IMR-90 (cell line): ENCODE measurements at regions not wholly inside any gene's neighbourhood (a gene's known extent, or its start where the extent isn't known, plus 50 kb on each side); places are given as distances from the start of the nearest gene placed in this dataset.

Experiments
- ATAC-seq: fragments of 200-7000 bp; cut with Tn5 transposase; 2 replicates; pipeline ENCODE4 v1.9.1; 2020; ENCODE audit warnings: low read depth, mild to moderate bottlenecking, moderate library complexity
- BruUV-seq: library from RNA; stranded (reverse); fragments of 400-500 nt; replicated peaks from 2 replicates; lab custom pipeline; 2021; lab: Mats Ljungman, UMichigan
- CTCF ChIA-PET: fragments of 300-600 bp; formaldehyde crosslinking; extraction: SDS; loops from one replicate; lab custom pipeline; 2021; ENCODE audit warnings: antibody characterized with exemption; lab: Yijun Ruan, JAX
- POLR2A ChIA-PET: fragments of 300-600 bp; sonication (Branson Sonifier 250); formaldehyde crosslinking; loops from one replicate; lab custom pipeline; 2022; ENCODE audit warnings: antibody characterized with exemption; ENCODE audit not compliant: unreplicated experiment; lab: Charles Lee
- DNase-seq: peaks from one replicate; pipeline ENCODE4 v3.0.0; 2013
- H2AFZ ChIP-seq: replicated peaks from 2 replicates; pipeline ENCODE3; 2013; ENCODE audit warnings: low read length, mild to moderate bottlenecking; ENCODE audit not compliant: poor library complexity
- H2AK5ac ChIP-seq: 2 replicates; pipeline ENCODE4 v1.6.1; 2013; ENCODE audit warnings: low read depth, low read length, inconsistent platforms
- H2AK9ac ChIP-seq: replicated peaks from 2 replicates; pipeline ENCODE3; 2013; ENCODE audit warnings: mild to moderate bottlenecking, low read depth, low read length, moderate library complexity; ENCODE audit not compliant: poor library complexity
- H2BK120ac ChIP-seq: 2 replicates; pipeline ENCODE4 v1.6.1; 2013; ENCODE audit warnings: low read depth, low read length, inconsistent platforms
- H2BK15ac ChIP-seq: 3 replicates; pipeline ENCODE4 v1.6.1; 2013; ENCODE audit warnings: low read depth, low read length, inconsistent platforms
- H2BK20ac ChIP-seq: 2 replicates; pipeline ENCODE4 v1.6.1; 2013; ENCODE audit warnings: low read depth, mild to moderate bottlenecking, inconsistent platforms, low read length, moderate library complexity
- H2BK5ac ChIP-seq: 2 replicates; pipeline ENCODE4 v1.6.1; 2013; ENCODE audit warnings: mild to moderate bottlenecking, low read depth, low read length, inconsistent platforms; ENCODE audit not compliant: poor library complexity, severe bottlenecking
- H3K14ac ChIP-seq: replicated peaks from 2 replicates; pipeline ENCODE4 v1.6.1; 2013; ENCODE audit warnings: low read depth, low read length, inconsistent platforms
- H3K18ac ChIP-seq: 2 replicates; pipeline ENCODE4 v1.6.1; 2013; ENCODE audit warnings: low read depth, low read length, control low read depth
- H3K23ac ChIP-seq: 2 replicates; pipeline ENCODE4 v1.6.1; 2013; ENCODE audit warnings: low read depth, low read length, inconsistent platforms
- H3K27ac ChIP-seq: 2 replicates; pipeline ENCODE4 v1.5.1; 2013; ENCODE audit warnings: mild to moderate bottlenecking, control low read depth, low read length; ENCODE audit not compliant: insufficient read depth
- H3K27me3 ChIP-seq: 2 replicates; pipeline ENCODE4 v1.6.1; 2013; ENCODE audit warnings: low read length; ENCODE audit not compliant: control insufficient read depth, insufficient read depth
- H3K36me3 ChIP-seq: 2 replicates; pipeline ENCODE4 v1.6.1; 2013; ENCODE audit warnings: low read length, mixed read lengths; ENCODE audit not compliant: control insufficient read depth, insufficient read depth
- H3K4ac ChIP-seq: 2 replicates; pipeline ENCODE4 v1.6.1; 2013; ENCODE audit warnings: low read depth, low read length, inconsistent platforms
- H3K4me1 ChIP-seq: 2 replicates; pipeline ENCODE4 v1.6.1; 2013; ENCODE audit warnings: low read length, mixed read lengths; ENCODE audit not compliant: control insufficient read depth, insufficient read depth
- H3K4me2 ChIP-seq: 2 replicates; pipeline ENCODE4 v1.6.1; 2013; ENCODE audit warnings: low read depth, mild to moderate bottlenecking, control low read depth, low read length, moderate library complexity
- H3K4me3 ChIP-seq: 2 replicates; pipeline ENCODE4 v1.5.1; 2013; ENCODE audit warnings: low read depth, mild to moderate bottlenecking, control low read depth, low read length, moderate library complexity; ENCODE audit not compliant: insufficient read depth
- H3K56ac ChIP-seq: 2 replicates; pipeline ENCODE4 v1.6.1; 2013; ENCODE audit warnings: low read length, inconsistent platforms; ENCODE audit not compliant: insufficient read depth; ENCODE audit errors: extremely low read depth
- H3K79me1 ChIP-seq, 2 experiments: 2 replicates each; pipeline ENCODE4 v1.6.1; 2013; ENCODE audit warnings: low read length in 2 of 2, inconsistent platforms in 1 of 2, low read depth in 1 of 2
- H3K9ac ChIP-seq: 2 replicates; pipeline ENCODE4 v1.6.1; 2013; ENCODE audit warnings: low read depth, low read length, control low read depth
- H3K9me1 ChIP-seq: 2 replicates; pipeline ENCODE4 v1.6.1; 2013; ENCODE audit warnings: low read length, inconsistent platforms; ENCODE audit not compliant: insufficient read depth
- H3K9me3 ChIP-seq: 2 replicates; pipeline ENCODE4 v1.6.1; 2013; ENCODE audit warnings: low read length; ENCODE audit not compliant: control insufficient read depth, insufficient read depth
- H4K20me1 ChIP-seq: 2 replicates; pipeline ENCODE4 v1.6.1; 2013; ENCODE audit warnings: low read length, inconsistent platforms; ENCODE audit not compliant: insufficient read depth
- H4K5ac ChIP-seq: 2 replicates; pipeline ENCODE4 v1.6.1; 2013; ENCODE audit warnings: mild to moderate bottlenecking, low read depth, low read length, control low read depth
- H4K8ac ChIP-seq, 2 experiments: 2 replicates each; pipeline ENCODE4 v1.6.1; 2013; ENCODE audit warnings: low read depth in 2 of 2, low read length in 2 of 2, control low read depth in 1 of 2, inconsistent platforms in 1 of 2
- H4K91ac ChIP-seq: 2 replicates; pipeline ENCODE4 v1.6.1; 2013; ENCODE audit warnings: low read depth, low read length, inconsistent platforms; ENCODE audit not compliant: insufficient read depth
- CEBPB ChIP-seq: IDR thresholded peaks from 2 replicates; pipeline ENCODE4 v1.6.1; 2012; ENCODE audit warnings: low read depth, low read length, improper control_type of control experiment
- CHD1 ChIP-seq: IDR thresholded peaks from 2 replicates; pipeline ENCODE4 v1.6.1; 2012; ENCODE audit warnings: low read depth, low read length, improper control_type of control experiment
- CTCF ChIP-seq: conservative IDR thresholded peaks from 2 replicates; pipeline ENCODE4 v1.5.1; 2012; ENCODE audit warnings: mild to moderate bottlenecking, low read depth, low read length, improper control_type of control experiment
- ELK1 ChIP-seq: fragments of 150-350 bp; IDR thresholded peaks from 2 replicates; pipeline ENCODE4 v1.6.1; 2016; ENCODE audit warnings: low read depth, mild to moderate bottlenecking, low read length, moderate library complexity, borderline replicate concordance
- FOS ChIP-seq: fragments of 150-350 bp; IDR thresholded peaks from 2 replicates; pipeline ENCODE4 v1.6.1; 2016; ENCODE audit warnings: low read depth, low read length
- MAFK ChIP-seq: IDR thresholded peaks from 2 replicates; pipeline ENCODE4 v1.6.1; 2012; ENCODE audit warnings: low read depth, low read length, improper control_type of control experiment
- MAZ ChIP-seq: IDR thresholded peaks from 2 replicates; pipeline ENCODE4 v1.6.1; 2012; ENCODE audit warnings: low read depth, mild to moderate bottlenecking, low read length, improper control_type of control experiment, moderate library complexity, borderline replicate concordance
- MXI1 ChIP-seq: IDR thresholded peaks from 2 replicates; pipeline ENCODE4 v1.6.1; 2012; ENCODE audit warnings: low read depth, mild to moderate bottlenecking, low read length, moderate library complexity, borderline replicate concordance
- NFE2L2 ChIP-seq: fragments of 150-350 bp; IDR thresholded peaks from 2 replicates; pipeline ENCODE4 v1.6.1; 2016; ENCODE audit warnings: low read depth, mild to moderate bottlenecking, low read length
- POLR2A ChIP-seq: IDR thresholded peaks from 2 replicates; pipeline ENCODE4 v1.6.1; 2012; ENCODE audit warnings: mild to moderate bottlenecking, low read depth, low read length
- RAD21 ChIP-seq: IDR thresholded peaks from 2 replicates; pipeline ENCODE4 v1.6.1; 2012; ENCODE audit warnings: low read length, improper control_type of control experiment
- RCOR1 ChIP-seq: IDR thresholded peaks from 2 replicates; pipeline ENCODE4 v1.6.1; 2012; ENCODE audit warnings: mild to moderate bottlenecking, low read length, improper control_type of control experiment; ENCODE audit not compliant: insufficient replicate concordance
- SMC3 ChIP-seq: fragments of 150-350 bp; IDR thresholded peaks from 2 replicates; pipeline ENCODE4 v1.6.1; 2016; ENCODE audit warnings: low read depth, mild to moderate bottlenecking, antibody characterized with exemption, low read length, moderate library complexity
- WGBS, 2 experiments: methylation state at CpG; one replicate each; pipeline versions ENCODE4 v1.1.5 to v1.1.7; 2013; ENCODE audit warnings: missing lambda C conversion rate in 2 of 2; ENCODE audit not compliant: insufficient read length in 1 of 2; ENCODE audit errors: extremely low coverage in 2 of 2; 5-methylcytosine and 5-hydroxymethylcytosine counted together
- dilution Hi-C: fragments of 300-500 bp; cut with HindIII; formaldehyde crosslinking; loops from one replicate; pipeline ENCODE4 v1.14.3; 2018; ENCODE audit warnings: low sequenced_read_pairs; ENCODE audit not compliant: unreplicated experiment
- in situ Hi-C: fragments of 300-500 bp; cut with MboI; formaldehyde crosslinking; loops from 3 replicates; pipeline ENCODE4 v1.14.3; 2019; ENCODE audit warnings: low sequenced_read_pairs, inconsistent platforms, mixed read lengths
- intact Hi-C: fragments of 100-400 bp; cut with micrococcal nuclease; formaldehyde crosslinking; loops from 2 replicates; pipeline ENCODE4 v1.10.0; 2022

- Histone ChIP-seq H3K9ac (no peak overlapping the region), H2AFZ (no peak overlapping the region), H3K4me2 (no peak overlapping the region), H4K5ac (no peak overlapping the region), H3K4ac (no peak overlapping the region), H2BK20ac (no peak overlapping the region), H2BK120ac (no peak overlapping the region), H3K9me1 (no peaks in the 10 kb centered on the region), H3K4me1 (no peaks in the 10 kb centered on the region), H3K23ac (no peak overlapping the region), H2AK9ac (no peak overlapping the region), H3K9me3 (peaks cover 20% of the 10 kb centered on the region; the same call in 1 of the 2 replicates), H2BK15ac (no peak overlapping the region), H3K27ac (no peak overlapping the region), H3K36me3 (no peaks in the 10 kb centered on the region), H4K20me1 (no peaks in the 10 kb centered on the region), H3K27me3 (no peaks in the 10 kb centered on the region), H4K8ac (no peak overlapping the region), H2BK5ac (no peak overlapping the region), H3K18ac (no peak overlapping the region), H3K79me1 (no peaks in the 10 kb centered on the region), H2AK5ac (no peak overlapping the region), H3K4me3 (no peak overlapping the region), H3K56ac (no peak overlapping the region), H3K14ac (no peak overlapping the region), H4K91ac (no peak overlapping the region)
- dilution Hi-C loops (no loop called here), in situ Hi-C loops (no loop called here), intact Hi-C loops (no loop called here)
- DNase-seq (no peak), ATAC-seq (no peak)
- no TSS peak for BruUV-seq
- TF ChIP-seq MXI1, result no peak
- TF ChIP-seq NFE2L2, result no peak
- no peak for TF ChIP-seq CHD1
- TF ChIP-seq RAD21, result no peak
- no peak for TF ChIP-seq POLR2A
- no peak for TF ChIP-seq MAFK
- no peak for TF ChIP-seq CEBPB
- no peak for TF ChIP-seq ELK1
- no peak for TF ChIP-seq CTCF
- no peak for TF ChIP-seq FOS
- no peak for TF ChIP-seq RCOR1
- TF ChIP-seq SMC3, result no peak
- no peak for TF ChIP-seq MAZ
- ChIA-PET POLR2A (no interaction called here), CTCF (no interaction called here)
- no CpG with 5 or more reads among the region's 11 CpGs for WGBS, 2 experiments
Measured at GRCh38 chr12:125332900-125333299, 267.7 kb downstream of the AACS start.
